ENCODE measurements at regions not wholly inside any gene's neighbourhood (a gene's known extent, or its start where the extent isn't known, plus 50 kb on each side); places are given as distances from the start of the nearest gene placed in this dataset.

GRCh38 chr6:140572129-140572528, 1197.7 kb upstream of the CITED2 start:
- peaks cover under 1% of the 10 kb centered on the region for H3K4me1 ChIP-seq
- H3K36me3 ChIP-seq, result no peaks in the 10 kb centered on the region
- TF ChIP-seq EP300 (IDR thresholded peaks at IDR 0.05) (no peak), CTCF (IDR thresholded peaks at IDR 0.05) (no peak), POLR2A (IDR thresholded peaks at IDR 0.05) (no peak), POLR2AphosphoS5 (IDR thresholded peaks at IDR 0.05) (no peak)
- no peak for DNase-seq (ENCODE audit: low spot score in 2 of 2)
- H3K27me3 ChIP-seq, result no peaks in the 10 kb centered on the region
- WGBS, result 43% methylated on average over 3 of the region's 3 CpGs
- no peak overlapping the region for H3K4me3 ChIP-seq
- no peaks in the 10 kb centered on the region for H3K9me3 ChIP-seq
- H3K27ac ChIP-seq, result no peak overlapping the region

GRCh38 chr6:140571145-140571544, 1196.7 kb upstream of the CITED2 start:
- Histone ChIP-seq H3K27ac (no peak overlapping the region), H3K4me1 (peaks cover 10% of the 10 kb centered on the region), H3K36me3 (no peaks in the 10 kb centered on the region), H3K4me3 (no peak overlapping the region), H3K9me3 (no peaks in the 10 kb centered on the region), H3K27me3 (no peaks in the 10 kb centered on the region)
- TF ChIP-seq EP300 (IDR thresholded peaks at IDR 0.05) (no peak), CTCF (IDR thresholded peaks at IDR 0.05) (no peak), POLR2A (IDR thresholded peaks at IDR 0.05) (no peak), POLR2AphosphoS5 (IDR thresholded peaks at IDR 0.05) (no peak)
- DNase-seq (ENCODE audit: low spot score in 2 of 2), result no peak

DNA sequence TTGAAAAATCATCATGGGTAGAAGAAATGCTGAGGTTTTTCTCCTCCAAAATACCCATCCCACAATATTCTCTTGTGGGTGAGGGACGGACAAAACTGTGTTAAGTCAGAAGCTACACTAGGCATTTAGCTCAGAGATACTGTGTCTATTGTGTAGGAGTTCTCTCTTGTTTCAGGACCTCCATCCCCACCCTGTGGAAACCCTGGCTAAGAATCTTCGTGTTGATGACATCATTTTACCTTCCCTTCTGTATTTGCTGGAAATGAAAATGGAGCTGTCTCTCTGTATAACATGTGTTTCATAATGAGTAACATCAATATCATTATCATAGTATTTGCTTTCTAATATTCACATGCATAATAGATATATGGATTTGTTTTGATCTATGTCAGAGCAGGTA, 1193.0 kb upstream of the CITED2 start:
- no peak for DNase-seq (ENCODE audit: low spot score in 2 of 2)
- Histone ChIP-seq H3K27me3 (no peaks in the 10 kb centered on the region), H3K36me3 (no peaks in the 10 kb centered on the region), H3K4me1 (peaks cover 10% of the 10 kb centered on the region), H3K27ac (no peak overlapping the region), H3K4me3 (no peak overlapping the region), H3K9me3 (no peaks in the 10 kb centered on the region)
- TF ChIP-seq POLR2AphosphoS5 (IDR thresholded peaks at IDR 0.05) (no peak), EP300 (IDR thresholded peaks at IDR 0.05) (no peak), CTCF (IDR thresholded peaks at IDR 0.05) (no peak), POLR2A (IDR thresholded peaks at IDR 0.05) (no peak)
- WGBS, result 65% methylated on average over 2 of the region's 2 CpGs

- H3K4me1 ChIP-seq, result peaks cover 10% of the 10 kb centered on the region
- no peaks in the 10 kb centered on the region for H3K9me3 ChIP-seq
- H3K27ac ChIP-seq, result no peak overlapping the region
- no peaks in the 10 kb centered on the region for H3K27me3 ChIP-seq
- no peak overlapping the region for H3K4me3 ChIP-seq
- no peak for TF ChIP-seq EP300 (IDR thresholded peaks at IDR 0.05)
- no peak for TF ChIP-seq POLR2AphosphoS5 (IDR thresholded peaks at IDR 0.05)
- no peak for TF ChIP-seq CTCF (IDR thresholded peaks at IDR 0.05)
- no peak for TF ChIP-seq POLR2A (IDR thresholded peaks at IDR 0.05)
- DNase-seq (ENCODE audit: low spot score in 2 of 2), result no peak
- no peaks in the 10 kb centered on the region for H3K36me3 ChIP-seq
- WGBS, result 67% methylated on average over 1 of the region's 1 CpG
Measured at GRCh38 chr6:140566781-140567277, 1192.4 kb upstream of the CITED2 start.

- Histone ChIP-seq H3K27me3 (no peaks in the 10 kb centered on the region), H3K4me1 (peaks cover 10% of the 10 kb centered on the region), H3K36me3 (no peaks in the 10 kb centered on the region), H3K4me3 (no peak overlapping the region), H3K27ac (no peak overlapping the region), H3K9me3 (no peaks in the 10 kb centered on the region)
- no peak for DNase-seq (ENCODE audit: low spot score in 2 of 2)
- TF ChIP-seq POLR2A (IDR thresholded peaks at IDR 0.05), result no peak
- no peak for TF ChIP-seq EP300 (IDR thresholded peaks at IDR 0.05)
- no peak for TF ChIP-seq POLR2AphosphoS5 (IDR thresholded peaks at IDR 0.05)
- TF ChIP-seq CTCF (IDR thresholded peaks at IDR 0.05), result no peak
Measured at GRCh38 chr6:140563728-140564127, 1189.3 kb upstream of the CITED2 start.
